HG03575 (cell line): ENCODE measurements at regions not wholly inside any gene's neighbourhood (a gene's known extent, or its start where the extent isn't known, plus 50 kb on each side); places are given as distances from the start of the nearest gene placed in this dataset.

Experiments used
- ATAC-seq: cut with Tn5 transposase; IDR thresholded peaks from one replicate; pipeline ENCODE4 v1.9.1; 2021; ENCODE audit not compliant: unreplicated experiment, insufficient number of reproducible peaks, low FRiP score; ENCODE audit errors: extremely low read depth

- no peak for ATAC-seq
Measured at GRCh38 chr6:24987446-24988115, 51.8 kb upstream of the RIPOR2 start.

- ATAC-seq: no peak
Measured at GRCh38 chr6:24988562-24988961, 52.8 kb upstream of the RIPOR2 start.

GRCh38 chr6:24990236-24990845 lies 54.6 kb upstream of the RIPOR2 start:
- no peak for ATAC-seq

GRCh38 chr6:24990944-24991809 lies 55.4 kb upstream of the RIPOR2 start:
- no peak for ATAC-seq

- ATAC-seq: no peak
Measured at GRCh38 chr6:24991810-24992467, 56.2 kb upstream of the RIPOR2 start.

GRCh38 chr6:24994812-24995211 lies 59.1 kb upstream of the RIPOR2 start:
- no peak for ATAC-seq

- no peak for ATAC-seq
Measured at GRCh38 chr6:24995270-24995669, 59.5 kb upstream of the RIPOR2 start.

GRCh38 chr6:24996269-24996836 lies 60.6 kb upstream of the RIPOR2 start:
- ATAC-seq: no peak

- ATAC-seq: no peak
Measured at GRCh38 chr6:24997231-24997630, 61.5 kb upstream of the RIPOR2 start.

GRCh38 chr6:24997905-24998304 lies 62.1 kb upstream of the RIPOR2 start:
- ATAC-seq: no peak

- no peak for ATAC-seq
Measured at GRCh38 chr6:25002326-25003091, 66.7 kb upstream of the RIPOR2 start.

- no peak for ATAC-seq
Measured at GRCh38 chr6:25004357-25004756, 68.6 kb upstream of the RIPOR2 start.

- no peak for ATAC-seq
Measured at GRCh38 chr6:25005010-25005409, 69.2 kb upstream of the RIPOR2 start.

GRCh38 chr6:25006075-25006474 lies 70.3 kb upstream of the RIPOR2 start:
- no peak for ATAC-seq

GRCh38 chr6:25006565-25007001 lies 70.8 kb upstream of the RIPOR2 start:
- peak; percentile 16 for ATAC-seq

GRCh38 chr6:25007269-25007699 lies 71.5 kb upstream of the RIPOR2 start:
- peak; percentile 55 for ATAC-seq

GRCh38 chr6:25008707-25009392 lies 73.1 kb upstream of the RIPOR2 start:
- no peak for ATAC-seq

GRCh38 chr6:25009393-25009710 lies 73.6 kb upstream of the RIPOR2 start:
- no peak for ATAC-seq
